HEK293 (cell line): ENCODE measurements at regions not wholly inside any gene's neighbourhood (a gene's known extent, or its start where the extent isn't known, plus 50 kb on each side); places are given as distances from the start of the nearest gene placed in this dataset.

Source experiments
- CTCF ChIA-PET: fragments of 350-600 bp; formaldehyde crosslinking; extraction: SDS; loops from one replicate; lab custom pipeline; 2021; ENCODE audit warnings: antibody characterized with exemption; lab: Yijun Ruan, JAX
- POLR2A ChIA-PET: fragments of 300-600 bp; formaldehyde crosslinking; extraction: SDS; loops from one replicate; lab custom pipeline; 2020; ENCODE audit warnings: antibody characterized with exemption, inconsistent platforms; lab: Yijun Ruan, JAX
- H3K27ac ChIP-seq: fragments of 200-500 bp; sonication (Bioruptor generic); 2 replicates; pipeline ENCODE4 v1.5.1; 2014; ENCODE audit warnings: low read depth, low read length, control low read depth, inconsistent platforms; ENCODE audit errors: extremely low read depth
- H3K36me3 ChIP-seq, 2 experiments: fragments of 200-500 bp in 1 of 2; sonication (Bioruptor generic) in 1 of 2; 1 replicate in 1 of 2; 2 replicates in 1 of 2; pipeline ENCODE4 v1.5.1; 2014 to 2017; ENCODE audit warnings: inconsistent platforms in 2 of 2, low read length in 2 of 2; ENCODE audit not compliant: control insufficient read depth in 2 of 2, insufficient read depth in 1 of 2
- H3K4me1 ChIP-seq: fragments of 200-500 bp; sonication (Bioruptor generic); 2 replicates; pipeline ENCODE4 v1.5.1; 2014; ENCODE audit warnings: mild to moderate bottlenecking, low read length, inconsistent platforms; ENCODE audit not compliant: control insufficient read depth, insufficient read depth
- H3K4me3 ChIP-seq: 2 replicates; pipeline ENCODE4 v1.5.1; 2011; ENCODE audit warnings: low read depth, mild to moderate bottlenecking, control low read depth, low read length, moderate library complexity
- H3K9me3 ChIP-seq: fragments of 200-500 bp; sonication (Bioruptor generic); 2 replicates; pipeline ENCODE4 v1.5.1; 2014; ENCODE audit warnings: low read depth, low read length, inconsistent platforms; ENCODE audit not compliant: control insufficient read depth, insufficient read depth
- ELK4 ChIP-seq: IDR thresholded peaks from 2 replicates; pipeline ENCODE4 v1.6.1; 2011; ENCODE audit warnings: mild to moderate bottlenecking, low read depth, low read length, borderline replicate concordance
- GFI1B ChIP-seq: fragments of 450-650 bp; formaldehyde crosslinking; IDR thresholded peaks from 2 replicates; pipeline ENCODE4 v1.5.1; 2016; ENCODE audit warnings: missing biosample characterization, missing genetic modification characterization
- GLI4 ChIP-seq: fragments of 450-650 bp; formaldehyde crosslinking; IDR thresholded peaks from 2 replicates; pipeline ENCODE4 v1.5.1; 2016; ENCODE audit warnings: missing biosample characterization, missing genetic modification characterization
- HOXD13 ChIP-seq: sonication (generic); formaldehyde crosslinking; IDR thresholded peaks from 2 replicates; pipeline ENCODE4 v1.8.0; 2022; ENCODE audit warnings: missing genetic modification reagents, borderline replicate concordance
- KLF8 ChIP-seq: fragments of 450-650 bp; formaldehyde crosslinking; IDR thresholded peaks from 2 replicates; pipeline ENCODE4 v1.5.1; 2016; ENCODE audit warnings: missing biosample characterization, missing genetic modification characterization
- PBX3 ChIP-seq: sonication (generic); formaldehyde crosslinking; IDR thresholded peaks from 2 replicates; pipeline ENCODE4 v1.8.1; 2022; ENCODE audit warnings: mild to moderate bottlenecking, moderate library complexity, missing genetic modification reagents
- RBAK ChIP-seq: fragments of 450-650 bp; formaldehyde crosslinking; IDR thresholded peaks from 2 replicates; pipeline ENCODE4 v1.5.1; 2016; ENCODE audit warnings: missing biosample characterization, missing genetic modification characterization
- TRIM28 ChIP-seq: IDR thresholded peaks from 2 replicates; pipeline ENCODE4 v1.6.1; 2011; ENCODE audit warnings: low read length, control low read depth, borderline replicate concordance
- ZBTB17 ChIP-seq: fragments of 450-650 bp; formaldehyde crosslinking; IDR thresholded peaks from 2 replicates; pipeline ENCODE4 v1.5.1; 2016; ENCODE audit warnings: missing biosample characterization, missing genetic modification characterization
- ZNF121 ChIP-seq: fragments of 450-650 bp; formaldehyde crosslinking; IDR thresholded peaks from 2 replicates; pipeline ENCODE4 v1.5.1; 2016; ENCODE audit warnings: missing biosample characterization, missing genetic modification characterization
- ZNF155 ChIP-seq: fragments of 450-650 bp; formaldehyde crosslinking; IDR thresholded peaks from 2 replicates; pipeline ENCODE4 v1.5.1; 2016; ENCODE audit warnings: missing biosample characterization, missing genetic modification characterization
- ZNF16 ChIP-seq: fragments of 450-650 bp; formaldehyde crosslinking; IDR thresholded peaks from 2 replicates; pipeline ENCODE4 v1.5.1; 2016; ENCODE audit warnings: low read depth, missing biosample characterization, missing genetic modification characterization
- ZNF19 ChIP-seq: fragments of 450-650 bp; formaldehyde crosslinking; IDR thresholded peaks from 2 replicates; pipeline ENCODE4; 2016; ENCODE audit warnings: missing biosample characterization, missing genetic modification characterization, low read depth
- ZNF23 ChIP-seq: fragments of 450-650 bp; formaldehyde crosslinking; IDR thresholded peaks from 2 replicates; pipeline ENCODE4 v1.5.1; 2016; ENCODE audit warnings: missing biosample characterization, missing genetic modification characterization, borderline replicate concordance
- ZNF302 ChIP-seq: fragments of 450-650 bp; formaldehyde crosslinking; IDR thresholded peaks from 2 replicates; pipeline ENCODE4 v1.5.1; 2016; ENCODE audit warnings: missing biosample characterization, missing genetic modification characterization, low read depth
- ZNF350 ChIP-seq: fragments of 450-650 bp; formaldehyde crosslinking; IDR thresholded peaks from 2 replicates; pipeline ENCODE4 v1.5.0; 2017; ENCODE audit warnings: missing biosample characterization, mild to moderate bottlenecking, missing genetic modification characterization
- ZNF645 ChIP-seq: fragments of 450-650 bp; formaldehyde crosslinking; IDR thresholded peaks from 2 replicates; pipeline ENCODE4; 2016; ENCODE audit warnings: missing biosample characterization, missing genetic modification characterization
- ZNF76 ChIP-seq: fragments of 450-650 bp; formaldehyde crosslinking; IDR thresholded peaks from 2 replicates; pipeline ENCODE4; 2016; ENCODE audit warnings: low read depth, missing biosample characterization, missing genetic modification characterization, borderline replicate concordance
- ZNF768 ChIP-seq: fragments of 450-650 bp; formaldehyde crosslinking; IDR thresholded peaks from 2 replicates; pipeline ENCODE4 v1.5.1; 2018; ENCODE audit warnings: missing biosample characterization, mild to moderate bottlenecking, missing genetic modification characterization
- ZNF830 ChIP-seq: fragments of 450-650 bp; IDR thresholded peaks from 2 replicates; pipeline ENCODE4 v1.5.0; 2018; ENCODE audit warnings: missing biosample characterization, missing genetic modification characterization, low read depth, mild to moderate bottlenecking, moderate library complexity
- ZSCAN30 ChIP-seq: fragments of 450-650 bp; IDR thresholded peaks from 2 replicates; pipeline ENCODE4 v1.5.1; 2018; ENCODE audit warnings: missing biosample characterization, mild to moderate bottlenecking, missing genetic modification characterization, moderate library complexity
- TF ChIP-seq, protein P1 (sequence below): fragments of 450-650 bp; formaldehyde crosslinking; IDR thresholded peaks from 2 replicates; pipeline ENCODE4 v1.5.1; 2016; ENCODE audit warnings: missing biosample characterization, missing genetic modification characterization

GRCh38 chr5:163825661-163826060 is 320.2 kb downstream of the MAT2B start:
- Histone ChIP-seq H3K4me1 (no peaks in the 10 kb centered on the region), H3K27ac (no peak overlapping the region), H3K9me3 (no peaks in the 10 kb centered on the region), H3K36me3 (no peaks in the 10 kb centered on the region), H3K4me3 (no peak overlapping the region)
- POLR2A ChIA-PET: no interaction called here
- CTCF ChIA-PET: interaction anchor here (0.6 kb wide), 1 partner anchor 88 kb away, joined by 3 read pairs; no protein-coding TSS in a partner anchor
- no peak for TF ChIP-seq ELK4
- TF ChIP-seq ZNF350: no peak
- no peak for TF ChIP-seq ZNF121 (tag by site-specific recombination)
- no peak for TF ChIP-seq ZNF645 (tag by site-specific recombination)
- TF ChIP-seq ZNF23: no peak
- TF ChIP-seq ZNF768 (tag by site-specific recombination): no peak
- TF ChIP-seq RBAK (tag by site-specific recombination): no peak

DNA sequence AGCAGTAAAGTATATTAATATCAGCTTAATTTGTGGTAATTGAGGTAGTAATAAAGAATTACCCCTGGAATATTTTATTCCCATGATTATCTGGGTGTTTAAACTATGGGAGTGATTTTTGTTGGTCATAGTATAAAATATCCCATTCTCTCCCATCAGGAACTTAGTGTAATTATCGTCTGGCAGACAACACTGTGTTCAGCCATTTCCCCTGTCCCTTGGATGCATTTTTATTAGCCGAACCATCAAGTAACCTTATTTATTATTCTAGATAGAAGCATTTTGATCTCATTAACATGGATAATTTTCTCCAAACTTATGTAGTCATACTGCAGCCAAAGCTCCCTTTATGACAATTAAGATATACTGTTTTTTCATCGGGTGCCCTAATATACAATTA is 320.8 kb downstream of the MAT2B start:
- POLR2A ChIA-PET: interaction anchor here (0.6 kb wide), 1 partner anchor 13 kb away, joined by 7 read pairs; no protein-coding TSS in a partner anchor
- TF ChIP-seq ZNF19 (tag by site-specific recombination): no peak
- no peak for TF ChIP-seq ZNF302 (tag by site-specific recombination)
- no peak for TF ChIP-seq ZNF76 (tag by site-specific recombination)
- TF ChIP-seq ZNF768 (tag by site-specific recombination): no peak
- no peak for TF ChIP-seq ZNF16
- no peak for TF ChIP-seq KLF8 (tag by site-specific recombination)
- no peak for TF ChIP-seq ZNF155
- TF ChIP-seq, protein P1, sequence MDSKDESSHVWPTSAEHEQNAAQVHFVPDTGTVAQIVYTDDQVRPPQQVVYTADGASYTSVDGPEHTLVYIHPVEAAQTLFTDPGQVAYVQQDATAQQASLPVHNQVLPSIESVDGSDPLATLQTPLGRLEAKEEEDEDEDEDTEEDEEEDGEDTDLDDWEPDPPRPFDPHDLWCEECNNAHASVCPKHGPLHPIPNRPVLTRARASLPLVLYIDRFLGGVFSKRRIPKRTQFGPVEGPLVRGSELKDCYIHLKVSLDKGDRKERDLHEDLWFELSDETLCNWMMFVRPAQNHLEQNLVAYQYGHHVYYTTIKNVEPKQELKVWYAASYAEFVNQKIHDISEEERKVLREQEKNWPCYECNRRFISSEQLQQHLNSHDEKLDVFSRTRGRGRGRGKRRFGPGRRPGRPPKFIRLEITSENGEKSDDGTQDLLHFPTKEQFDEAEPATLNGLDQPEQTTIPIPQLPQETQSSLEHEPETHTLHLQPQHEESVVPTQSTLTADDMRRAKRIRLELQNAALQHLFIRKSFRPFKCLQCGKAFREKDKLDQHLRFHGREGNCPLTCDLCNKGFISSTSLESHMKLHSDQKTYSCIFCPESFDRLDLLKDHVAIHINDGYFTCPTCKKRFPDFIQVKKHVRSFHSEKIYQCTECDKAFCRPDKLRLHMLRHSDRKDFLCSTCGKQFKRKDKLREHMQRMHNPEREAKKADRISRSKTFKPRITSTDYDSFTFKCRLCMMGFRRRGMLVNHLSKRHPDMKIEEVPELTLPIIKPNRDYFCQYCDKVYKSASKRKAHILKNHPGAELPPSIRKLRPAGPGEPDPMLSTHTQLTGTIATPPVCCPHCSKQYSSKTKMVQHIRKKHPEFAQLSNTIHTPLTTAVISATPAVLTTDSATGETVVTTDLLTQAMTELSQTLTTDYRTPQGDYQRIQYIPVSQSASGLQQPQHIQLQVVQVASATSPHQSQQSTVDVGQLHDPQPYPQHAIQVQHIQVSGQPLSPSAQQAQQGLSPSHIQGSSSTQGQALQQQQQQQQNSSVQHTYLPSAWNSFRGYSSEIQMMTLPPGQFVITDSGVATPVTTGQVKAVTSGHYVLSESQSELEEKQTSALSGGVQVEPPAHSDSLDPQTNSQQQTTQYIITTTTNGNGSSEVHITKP: no peak
- no peak for TF ChIP-seq ZNF830 (tag by site-specific recombination)
- no peak overlapping the region for H3K4me3 ChIP-seq
- no peaks in the 10 kb centered on the region for H3K9me3 ChIP-seq
- no peaks in the 10 kb centered on the region for H3K4me1 ChIP-seq
- CTCF ChIA-PET: no interaction called here
- no peak overlapping the region for H3K27ac ChIP-seq
- no peaks in the 10 kb centered on the region for H3K36me3 ChIP-seq

DNA sequence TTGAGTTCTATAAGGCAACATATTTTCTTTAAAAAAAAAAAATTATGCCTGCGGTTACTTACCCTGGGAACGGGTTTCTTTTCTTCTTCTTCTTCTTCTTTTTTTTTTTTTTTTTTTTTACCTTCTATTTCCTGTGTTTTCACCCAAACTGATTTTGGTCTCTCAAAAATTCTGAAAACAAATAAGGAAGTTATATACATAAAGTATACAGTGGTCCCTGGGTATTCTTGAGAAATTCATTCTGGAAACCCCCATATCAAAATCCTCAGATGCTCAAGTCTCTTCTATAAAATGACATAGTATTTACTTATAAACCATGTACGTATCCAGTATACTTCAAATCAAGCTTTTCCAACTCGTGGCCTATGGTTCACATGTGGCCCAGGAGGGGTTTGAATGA is 326.7 kb downstream of the MAT2B start:
- H3K4me1 ChIP-seq: no peaks in the 10 kb centered on the region
- no peak overlapping the region for H3K4me3 ChIP-seq
- H3K9me3 ChIP-seq: no peaks in the 10 kb centered on the region
- POLR2A ChIA-PET: no interaction called here
- H3K27ac ChIP-seq: no peak overlapping the region
- H3K36me3 ChIP-seq: no peaks in the 10 kb centered on the region
- CTCF ChIA-PET: no interaction called here
- TF ChIP-seq HOXD13 (CRISPR knock-in tag) (no peak), TRIM28 (no peak), ZSCAN30 (tag by site-specific recombination) (no peak), GFI1B (tag by site-specific recombination) (no peak), PBX3 (CRISPR knock-in tag) (no peak), GLI4 (tag by site-specific recombination) (no peak), ZBTB17 (tag by site-specific recombination) (no peak)
